ENCODE measurements at regions not wholly inside any gene's neighbourhood (a gene's known extent, or its start where the extent isn't known, plus 50 kb on each side); places are given as distances from the start of the nearest gene placed in this dataset.

DNA sequence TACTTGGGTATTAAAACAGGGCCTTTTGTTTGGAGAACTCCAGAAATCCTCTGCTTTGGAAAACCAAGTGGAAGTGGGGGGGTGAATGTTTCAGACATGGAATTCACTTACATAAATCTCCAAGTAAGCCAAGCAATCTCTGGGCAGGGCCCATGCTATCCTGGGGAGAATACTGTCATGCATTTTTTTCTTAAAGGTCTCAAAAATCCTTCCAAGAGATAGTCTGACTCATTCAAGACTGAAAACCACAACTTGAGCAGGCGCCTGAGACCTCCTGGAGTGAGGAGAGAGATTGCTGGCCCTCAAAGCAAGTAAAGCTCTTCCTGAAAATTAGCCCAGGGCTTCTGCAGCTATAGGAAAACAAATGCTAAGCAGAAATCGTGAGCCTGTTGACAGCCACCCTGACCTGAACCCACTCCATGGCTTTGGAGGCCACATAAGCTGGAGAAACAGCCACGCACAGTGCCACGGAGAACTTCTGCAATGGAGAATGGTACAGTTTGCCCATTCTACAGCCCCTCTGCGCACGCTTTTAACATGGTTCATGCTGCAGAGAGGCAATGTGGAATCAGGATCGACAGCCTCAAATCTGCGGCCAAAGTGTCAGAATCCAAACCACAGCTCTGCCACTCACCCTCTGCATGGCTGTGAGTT lies 203.1 kb upstream of the AUTS2 start:
- TF ChIP-seq, protein P1, sequence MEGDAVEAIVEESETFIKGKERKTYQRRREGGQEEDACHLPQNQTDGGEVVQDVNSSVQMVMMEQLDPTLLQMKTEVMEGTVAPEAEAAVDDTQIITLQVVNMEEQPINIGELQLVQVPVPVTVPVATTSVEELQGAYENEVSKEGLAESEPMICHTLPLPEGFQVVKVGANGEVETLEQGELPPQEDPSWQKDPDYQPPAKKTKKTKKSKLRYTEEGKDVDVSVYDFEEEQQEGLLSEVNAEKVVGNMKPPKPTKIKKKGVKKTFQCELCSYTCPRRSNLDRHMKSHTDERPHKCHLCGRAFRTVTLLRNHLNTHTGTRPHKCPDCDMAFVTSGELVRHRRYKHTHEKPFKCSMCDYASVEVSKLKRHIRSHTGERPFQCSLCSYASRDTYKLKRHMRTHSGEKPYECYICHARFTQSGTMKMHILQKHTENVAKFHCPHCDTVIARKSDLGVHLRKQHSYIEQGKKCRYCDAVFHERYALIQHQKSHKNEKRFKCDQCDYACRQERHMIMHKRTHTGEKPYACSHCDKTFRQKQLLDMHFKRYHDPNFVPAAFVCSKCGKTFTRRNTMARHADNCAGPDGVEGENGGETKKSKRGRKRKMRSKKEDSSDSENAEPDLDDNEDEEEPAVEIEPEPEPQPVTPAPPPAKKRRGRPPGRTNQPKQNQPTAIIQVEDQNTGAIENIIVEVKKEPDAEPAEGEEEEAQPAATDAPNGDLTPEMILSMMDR (IDR thresholded peaks at IDR 0.05) = no peak
- no peak for TF ChIP-seq POLR2AphosphoS5 (IDR thresholded peaks at IDR 0.05)
